WI38 (cell line): ENCODE measurements at regions not wholly inside any gene's neighbourhood (a gene's known extent, or its start where the extent isn't known, plus 50 kb on each side); places are given as distances from the start of the nearest gene placed in this dataset.

Experiments used
- H3K4me3 ChIP-seq: 2 replicates; pipeline ENCODE4 v1.5.1; 2011; ENCODE audit warnings: low read depth, mild to moderate bottlenecking, control low read depth, low read length
- CTCF ChIP-seq: IDR thresholded peaks from 2 replicates; pipeline ENCODE4 v1.5.1; 2012; ENCODE audit warnings: low read depth, mild to moderate bottlenecking, control low read depth, low read length

DNA sequence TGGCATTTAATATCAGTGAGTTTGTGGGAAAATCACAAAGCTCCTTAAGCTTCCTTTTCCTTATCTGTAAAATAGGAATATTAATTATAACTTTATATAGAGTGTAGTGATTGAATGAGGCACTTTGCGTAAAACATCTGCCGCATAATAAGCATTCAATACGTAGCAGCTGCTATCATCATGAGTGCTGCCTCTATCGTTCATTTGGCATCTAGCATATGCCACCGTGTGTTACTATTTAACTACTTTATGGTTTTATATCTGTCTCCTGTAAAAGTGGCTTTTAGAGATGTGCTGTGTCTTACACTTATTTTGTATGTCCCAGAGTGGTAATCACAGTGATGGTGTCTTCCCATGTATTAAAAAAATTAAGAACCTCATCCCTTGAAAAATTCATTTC, 729.6 kb downstream of the SORCS3 start:
- H3K4me3 ChIP-seq, result no peak overlapping the region
- TF ChIP-seq CTCF, result no peak

- no peak overlapping the region for H3K4me3 ChIP-seq
- TF ChIP-seq CTCF, result no peak
Measured at GRCh38 chr10:105359708-105360107, 718.6 kb downstream of the SORCS3 start.

DNA sequence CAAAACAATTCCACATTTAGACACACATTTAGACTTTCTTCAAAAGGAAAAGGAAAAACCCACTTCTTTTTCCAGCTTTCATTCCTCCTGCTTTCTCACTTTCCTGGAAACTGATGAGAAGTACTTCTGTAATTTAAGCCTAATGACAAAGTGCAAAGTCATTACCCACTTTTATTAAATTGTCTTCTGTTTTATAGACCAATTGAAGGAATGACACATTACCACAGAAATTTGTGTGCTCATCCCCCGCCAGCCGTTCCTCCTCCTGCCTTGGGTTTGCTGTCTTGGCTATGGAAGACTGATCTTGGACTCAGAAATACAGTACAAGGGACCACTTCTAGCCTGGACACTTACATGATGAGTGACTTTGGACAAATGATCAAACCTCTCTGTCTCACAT, 717.8 kb downstream of the SORCS3 start:
- TF ChIP-seq CTCF, result no peak
- no peak overlapping the region for H3K4me3 ChIP-seq

- H3K4me3 ChIP-seq, result no peak overlapping the region
- TF ChIP-seq CTCF, result no peak
Measured at GRCh38 chr10:105356626-105357025, 715.5 kb downstream of the SORCS3 start.

DNA sequence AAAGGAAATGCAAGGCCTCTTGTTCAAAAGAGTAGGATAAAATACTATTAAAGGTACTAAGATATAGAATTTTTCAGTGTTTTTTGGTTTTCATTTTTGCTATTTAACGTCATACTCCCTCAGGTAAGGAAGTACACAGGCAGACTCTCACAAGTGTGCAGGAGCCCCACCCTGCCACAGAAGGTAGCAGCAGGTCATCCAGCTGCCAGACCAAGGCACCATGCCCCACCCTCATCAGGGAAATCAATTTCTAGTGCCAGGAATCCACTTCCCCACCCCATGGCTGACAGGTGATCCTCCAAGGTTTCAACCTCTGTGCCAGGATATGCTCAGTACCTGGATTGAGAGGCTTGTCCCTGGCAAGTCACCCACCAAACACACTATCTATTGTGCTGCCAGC, 712.9 kb downstream of the SORCS3 start:
- no peak overlapping the region for H3K4me3 ChIP-seq
- TF ChIP-seq CTCF, result no peak

- no peak for TF ChIP-seq CTCF
- no peak overlapping the region for H3K4me3 ChIP-seq
Measured at GRCh38 chr10:105352827-105353226, 711.7 kb downstream of the SORCS3 start.

DNA sequence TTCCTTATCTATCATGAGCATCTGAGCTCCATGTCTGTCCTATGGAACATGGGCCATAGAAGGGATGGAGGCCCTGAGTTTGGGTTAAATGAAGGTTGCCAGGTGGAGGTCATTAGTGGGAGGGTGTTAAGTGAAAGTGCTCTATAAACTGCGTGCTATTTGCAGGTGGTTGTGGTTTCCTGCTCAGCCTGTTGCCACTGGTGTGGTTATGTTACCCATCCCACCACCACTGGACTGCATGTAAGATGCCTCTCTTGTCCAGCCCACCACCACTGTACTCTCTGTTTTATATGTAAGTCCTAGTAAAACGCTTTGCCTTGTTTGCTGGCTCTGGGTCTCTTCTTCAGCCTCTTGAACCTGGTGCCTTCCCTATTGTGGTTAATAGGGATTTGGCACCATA, 711.2 kb downstream of the SORCS3 start:
- TF ChIP-seq CTCF, result no peak
- H3K4me3 ChIP-seq, result no peak overlapping the region
